ENCODE measurements at regions not wholly inside any gene's neighbourhood (a gene's known extent, or its start where the extent isn't known, plus 50 kb on each side); places are given as distances from the start of the nearest gene placed in this dataset.
A peak's percentile ranks its signal among the peaks of the same experiment; 100 is the strongest.

- TF ChIP-seq CTCF (conservative IDR thresholded peaks at IDR 0.05), result no peak
- Mint-ChIP-seq H3K4me3 (no peak overlapping the region), H3K9me3 (peaks cover 5% of the 10 kb centered on the region), H3K4me1 (ENCODE audit: unreplicated experiment) (peaks cover 4% of the 10 kb centered on the region), H3K27me3 (peaks cover 63% of the 10 kb centered on the region), H3K27ac (no peak overlapping the region), H3K36me3 (no peaks in the 10 kb centered on the region)
- no peak for DNase-seq (ENCODE audit: extremely low spot score, unreplicated experiment)
These were observed 136.1 kb upstream of the SNX19 start for GRCh38 chr11:131052367-131052766.

DNA sequence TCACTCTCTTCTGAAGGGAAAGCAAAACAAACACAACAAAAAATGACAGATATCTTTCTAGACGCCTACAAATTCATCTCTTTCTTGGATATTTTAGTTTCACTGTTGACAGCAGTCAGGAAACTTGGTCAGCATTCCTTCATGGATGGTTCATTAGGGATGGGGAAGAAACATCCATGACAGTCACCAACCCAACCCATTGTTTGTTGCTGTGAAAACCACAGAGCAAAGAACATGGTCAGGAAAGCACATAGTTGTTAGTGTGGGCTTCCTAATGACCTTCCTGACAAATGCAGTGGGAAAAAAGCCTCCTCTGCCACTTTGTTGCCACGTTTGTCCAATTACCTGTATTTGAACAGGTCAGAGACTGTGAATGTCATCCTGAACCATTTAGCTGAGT lies 139.8 kb upstream of the SNX19 start:
- no peak for DNase-seq (ENCODE audit: extremely low spot score, unreplicated experiment)
- no peaks in the 10 kb centered on the region for H3K9me3 Mint-ChIP-seq
- no peaks in the 10 kb centered on the region for H3K36me3 Mint-ChIP-seq
- peaks cover 4% of the 10 kb centered on the region for H3K4me1 Mint-ChIP-seq (ENCODE audit: unreplicated experiment)
- H3K27ac Mint-ChIP-seq, result no peak overlapping the region
- peaks cover 48% of the 10 kb centered on the region for H3K27me3 Mint-ChIP-seq
- no peak for TF ChIP-seq CTCF (conservative IDR thresholded peaks at IDR 0.05)
- H3K4me3 Mint-ChIP-seq, result no peak overlapping the region

- Mint-ChIP-seq H3K27ac (no peak overlapping the region), H3K9me3 (no peaks in the 10 kb centered on the region), H3K36me3 (no peaks in the 10 kb centered on the region), H3K4me1 (ENCODE audit: unreplicated experiment) (peaks cover 16% of the 10 kb centered on the region), H3K4me3 (no peak overlapping the region), H3K27me3 (peaks cover 31% of the 10 kb centered on the region)
- DNase-seq (ENCODE audit: extremely low spot score, unreplicated experiment), result no peak
- no peak for TF ChIP-seq CTCF (conservative IDR thresholded peaks at IDR 0.05)
These were observed 147.4 kb upstream of the SNX19 start for GRCh38 chr11:131063638-131064037.

DNA sequence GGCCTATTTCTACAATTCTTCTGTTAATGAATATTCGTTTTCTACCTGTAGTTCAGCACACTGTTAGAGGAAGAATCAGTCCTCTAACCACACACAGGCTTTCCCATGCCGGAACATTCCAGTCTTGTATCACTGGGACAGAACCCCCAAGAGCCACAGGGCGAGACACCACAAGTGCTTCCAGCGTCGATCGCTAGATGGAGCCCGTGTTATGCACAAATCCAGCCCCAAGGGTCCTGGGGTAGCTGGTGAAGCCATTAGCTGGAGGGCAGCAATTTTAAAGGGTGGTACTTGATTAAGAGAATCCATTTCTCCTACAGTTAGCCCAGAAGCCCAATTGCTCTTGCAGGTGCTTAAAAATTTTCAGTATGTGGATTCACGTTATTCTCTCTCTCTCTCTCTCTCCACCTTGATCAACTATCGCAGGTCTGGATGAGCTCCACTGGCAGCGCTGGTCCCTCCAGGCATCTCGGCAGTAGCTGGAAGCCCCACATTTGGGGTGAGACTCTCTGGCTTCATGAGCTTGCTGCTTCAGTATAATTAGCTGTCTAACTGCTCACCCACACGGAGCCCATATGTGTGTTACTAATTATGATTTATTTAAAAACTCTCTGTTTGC lies 148.2 kb upstream of the SNX19 start:
- no peaks in the 10 kb centered on the region for H3K9me3 Mint-ChIP-seq
- peak overlapping the region; percentile 22 for H3K27ac Mint-ChIP-seq
- H3K36me3 Mint-ChIP-seq, result no peaks in the 10 kb centered on the region
- peaks cover 31% of the 10 kb centered on the region for H3K27me3 Mint-ChIP-seq
- peaks cover 16% of the 10 kb centered on the region for H3K4me1 Mint-ChIP-seq (ENCODE audit: unreplicated experiment)
- TF ChIP-seq CTCF (conservative IDR thresholded peaks at IDR 0.05), result peak; percentile 98
- no peak for DNase-seq (ENCODE audit: extremely low spot score, unreplicated experiment)
- no peak overlapping the region for H3K4me3 Mint-ChIP-seq

DNA sequence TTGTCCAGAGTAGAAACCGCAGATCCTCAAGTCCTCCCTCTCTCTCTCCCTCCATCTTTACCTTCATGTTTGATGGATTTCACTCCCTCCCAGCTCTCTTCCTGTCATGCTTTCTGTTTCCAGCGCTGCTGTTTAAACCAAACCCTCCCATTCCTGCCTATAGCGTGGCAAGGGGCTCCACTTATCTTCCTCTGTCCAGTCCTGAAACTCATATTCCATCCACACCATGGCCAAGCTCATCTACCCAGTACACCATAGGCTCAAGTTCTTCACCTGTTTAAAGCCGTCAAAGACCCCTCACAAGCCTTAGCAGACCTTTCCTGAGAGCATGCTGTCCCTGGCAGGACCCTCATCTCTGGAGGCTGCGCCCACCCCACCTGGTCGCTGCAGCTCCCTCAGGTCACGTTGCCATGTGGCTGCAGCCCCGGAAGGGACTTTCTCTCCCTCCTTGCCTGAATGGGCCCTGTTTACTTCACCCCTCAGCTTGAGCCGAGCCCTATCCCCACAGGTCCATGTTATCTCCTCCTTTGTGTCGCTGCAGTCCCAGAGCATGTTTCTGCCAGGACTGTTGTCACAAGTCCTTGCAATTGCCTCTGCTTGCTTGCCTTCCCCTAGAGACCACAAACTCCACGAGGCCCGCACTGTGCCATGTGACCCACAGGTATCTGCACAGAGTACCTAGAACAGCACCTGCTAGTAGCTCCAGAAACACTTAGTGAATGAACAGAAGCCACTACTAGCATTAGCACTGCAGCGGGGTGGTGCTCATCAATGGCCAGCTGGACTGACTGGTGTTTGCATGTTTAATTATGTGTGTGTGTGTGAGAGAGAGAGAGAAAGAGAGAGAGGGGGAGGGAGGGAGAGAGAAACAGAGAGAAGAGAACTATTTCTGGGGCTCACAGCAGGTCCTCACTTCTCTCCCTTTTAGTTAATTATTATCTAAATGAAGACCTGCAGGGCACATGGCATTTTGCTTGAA lies 149.4 kb upstream of the SNX19 start:
- Mint-ChIP-seq H3K36me3 (no peaks in the 10 kb centered on the region), H3K27ac (no peak overlapping the region), H3K9me3 (no peaks in the 10 kb centered on the region), H3K4me1 (ENCODE audit: unreplicated experiment) (peaks cover 16% of the 10 kb centered on the region), H3K27me3 (peaks cover 26% of the 10 kb centered on the region), H3K4me3 (no peak overlapping the region)
- TF ChIP-seq CTCF (conservative IDR thresholded peaks at IDR 0.05), result no peak
- no peak for DNase-seq (ENCODE audit: extremely low spot score, unreplicated experiment)
